AG04449 (cell line): ENCODE measurements at regions not wholly inside any gene's neighbourhood (a gene's known extent, or its start where the extent isn't known, plus 50 kb on each side); places are given as distances from the start of the nearest gene placed in this dataset.
"Not testable (repeated sequence)": the region's sequence is repeated elsewhere in the genome, so short reads cannot be mapped to it uniquely, and the experiment has no call there.

ENCODE experiments used
- CTCF ChIA-PET: fragments of 350-600 bp; formaldehyde crosslinking; extraction: SDS; loops from one replicate; lab custom pipeline; 2021; ENCODE audit warnings: antibody characterized with exemption; lab: Yijun Ruan, JAX
- POLR2A ChIA-PET: fragments of 400-600, 350-600 bp; formaldehyde crosslinking; extraction: SDS; loops from one replicate; lab custom pipeline; 2020; ENCODE audit warnings: antibody characterized with exemption, inconsistent platforms; lab: Yijun Ruan, JAX
- DNase-seq: peaks from one replicate; pipeline ENCODE4 v3.0.0-alpha.2; 2010; ENCODE audit warnings: low read depth, low spot score
- H3K4me3 ChIP-seq: 2 replicates; pipeline ENCODE4 v1.5.1; 2011; ENCODE audit warnings: low read depth, mild to moderate bottlenecking, control low read depth, low read length
- CTCF ChIP-seq: IDR thresholded peaks from one replicate; pipeline ENCODE4 v1.5.1; 2011; ENCODE audit warnings: mild to moderate bottlenecking, moderate library complexity, low read length, control low read depth, inconsistent platforms; ENCODE audit not compliant: insufficient read depth; ENCODE audit errors: missing control alignments

GRCh38 chr14:83638748-83639504, 1891.0 kb upstream of the FLRT2 start:
- POLR2A ChIA-PET, result no interaction called here
- H3K4me3 ChIP-seq, result no peak overlapping the region
- no peak for DNase-seq
- CTCF ChIA-PET, result no interaction called here
- no peak for TF ChIP-seq CTCF

GRCh38 chr14:83639505-83639875, 1890.5 kb upstream of the FLRT2 start:
- CTCF ChIA-PET, POLR2A ChIA-PET: not testable (repeated sequence)

GRCh38 chr14:83646228-83646627, 1883.7 kb upstream of the FLRT2 start:
- no peak for TF ChIP-seq CTCF
- ChIA-PET CTCF (no interaction called here), POLR2A (no interaction called here)
- DNase-seq, result no peak
- H3K4me3 ChIP-seq, result no peak overlapping the region

More at GRCh38 chr14:83639505-83639875, 1890.5 kb upstream of the FLRT2 start:
- H3K4me3 ChIP-seq, DNase-seq: not testable (repeated sequence)

- no peak for DNase-seq
- TF ChIP-seq CTCF, result no peak
- H3K4me3 ChIP-seq, result no peak overlapping the region
- POLR2A ChIA-PET, result no interaction called here
- CTCF ChIA-PET, result no interaction called here
Observed at GRCh38 chr14:83660597-83660996, 1869.3 kb upstream of the FLRT2 start.

- DNase-seq, result no peak
- ChIA-PET POLR2A (no interaction called here), CTCF (no interaction called here)
- no peak overlapping the region for H3K4me3 ChIP-seq
- no peak for TF ChIP-seq CTCF
Observed at GRCh38 chr14:83664389-83664788, 1865.6 kb upstream of the FLRT2 start.

- no peak overlapping the region for H3K4me3 ChIP-seq
- CTCF ChIA-PET, result no interaction called here
- POLR2A ChIA-PET, result no interaction called here
- no peak for TF ChIP-seq CTCF
- no peak for DNase-seq
Observed at GRCh38 chr14:83689265-83689664, 1840.7 kb upstream of the FLRT2 start.

GRCh38 chr14:83697099-83697498, 1832.8 kb upstream of the FLRT2 start:
- CTCF ChIA-PET, result no interaction called here
- DNase-seq, result no peak
- no peak overlapping the region for H3K4me3 ChIP-seq
- POLR2A ChIA-PET, result no interaction called here
- no peak for TF ChIP-seq CTCF
